ENCODE measurements at regions not wholly inside any gene's neighbourhood (a gene's known extent, or its start where the extent isn't known, plus 50 kb on each side); places are given as distances from the start of the nearest gene placed in this dataset.

- H3K27ac ChIP-seq (ENCODE audit: low read length), result no peak overlapping the region
- no peaks in the 10 kb centered on the region for H3K4me1 ChIP-seq (ENCODE audit: control insufficient read depth, insufficient read depth, low read length)
- H3K4me3 ChIP-seq (ENCODE audit: low read length in 2 of 2), result no peak overlapping the region
- H3K9me3 ChIP-seq (ENCODE audit: control insufficient read depth in 2 of 2, low read length in 2 of 2), result no peaks in the 10 kb centered on the region
- H3K9ac ChIP-seq (ENCODE audit: low read length in 2 of 2), result no peak overlapping the region
- no peaks in the 10 kb centered on the region for H3K27me3 ChIP-seq (ENCODE audit: control insufficient read depth in 1 of 2, insufficient read depth in 2 of 2, low read length in 2 of 2)
- no peaks in the 10 kb centered on the region for H3K36me3 ChIP-seq (ENCODE audit: control insufficient read depth in 2 of 2, insufficient read depth in 2 of 2, low read length in 2 of 2)
Observed at GRCh38 chr9:19516348-19516747, 107.5 kb downstream of the ACER2 start.

DNA sequence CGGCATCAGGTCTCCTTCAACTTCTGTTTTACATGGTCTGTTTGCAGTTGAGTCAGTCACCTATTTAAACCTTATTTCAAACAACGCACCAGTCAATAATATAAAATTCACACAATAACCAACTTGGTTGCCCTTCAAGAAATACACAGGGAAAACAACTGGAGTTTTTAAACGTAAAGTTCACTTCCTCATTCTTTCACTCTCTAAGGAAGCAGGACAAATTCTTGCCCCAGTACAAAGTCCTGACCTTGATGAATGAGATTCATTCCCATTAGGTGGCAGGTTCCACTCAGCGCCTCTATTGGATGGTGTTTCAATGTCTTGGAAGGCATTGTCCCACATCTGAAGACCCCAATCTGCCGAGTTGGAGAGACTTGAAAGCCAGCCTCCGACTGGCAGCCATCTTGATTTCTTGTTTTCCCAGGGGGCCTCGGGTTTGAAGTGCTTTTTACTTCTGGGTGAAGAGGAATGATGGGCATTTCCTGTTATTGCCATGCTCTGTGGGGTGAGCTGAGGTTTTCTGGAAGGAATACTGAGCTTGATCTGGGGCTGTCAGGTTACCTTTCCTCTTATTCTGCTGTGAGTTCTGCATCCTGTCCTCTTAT, 105.0 kb downstream of the ACER2 start:
- no peaks in the 10 kb centered on the region for H3K27me3 ChIP-seq (ENCODE audit: control insufficient read depth in 1 of 2, insufficient read depth in 2 of 2, low read length in 2 of 2)
- H3K4me1 ChIP-seq (ENCODE audit: control insufficient read depth, insufficient read depth, low read length), result no peaks in the 10 kb centered on the region
- no peaks in the 10 kb centered on the region for H3K9me3 ChIP-seq (ENCODE audit: control insufficient read depth in 2 of 2, low read length in 2 of 2)
- no peak overlapping the region for H3K27ac ChIP-seq (ENCODE audit: low read length)
- H3K9ac ChIP-seq (ENCODE audit: low read length in 2 of 2), result no peak overlapping the region
- no peak overlapping the region for H3K4me3 ChIP-seq (ENCODE audit: low read length in 2 of 2)
- no peaks in the 10 kb centered on the region for H3K36me3 ChIP-seq (ENCODE audit: control insufficient read depth in 2 of 2, insufficient read depth in 2 of 2, low read length in 2 of 2)

GRCh38 chr9:19512103-19512832, 103.5 kb downstream of the ACER2 start:
- Histone ChIP-seq H3K9me3 (ENCODE audit: control insufficient read depth in 2 of 2, low read length in 2 of 2) (no peaks in the 10 kb centered on the region), H3K27me3 (ENCODE audit: control insufficient read depth in 1 of 2, insufficient read depth in 2 of 2, low read length in 2 of 2) (no peaks in the 10 kb centered on the region), H3K27ac (ENCODE audit: low read length) (no peak overlapping the region), H3K4me1 (ENCODE audit: control insufficient read depth, insufficient read depth, low read length) (no peaks in the 10 kb centered on the region), H3K9ac (ENCODE audit: low read length in 2 of 2) (no peak overlapping the region), H3K36me3 (ENCODE audit: control insufficient read depth in 2 of 2, insufficient read depth in 2 of 2, low read length in 2 of 2) (no peaks in the 10 kb centered on the region), H3K4me3 (ENCODE audit: low read length in 2 of 2) (no peak overlapping the region)

GRCh38 chr9:19511694-19512093, 102.9 kb downstream of the ACER2 start:
- no peaks in the 10 kb centered on the region for H3K4me1 ChIP-seq (ENCODE audit: control insufficient read depth, insufficient read depth, low read length)
- no peaks in the 10 kb centered on the region for H3K36me3 ChIP-seq (ENCODE audit: control insufficient read depth in 2 of 2, insufficient read depth in 2 of 2, low read length in 2 of 2)
- no peaks in the 10 kb centered on the region for H3K9me3 ChIP-seq (ENCODE audit: control insufficient read depth in 2 of 2, low read length in 2 of 2)
- no peak overlapping the region for H3K27ac ChIP-seq (ENCODE audit: low read length)
- no peaks in the 10 kb centered on the region for H3K27me3 ChIP-seq (ENCODE audit: control insufficient read depth in 1 of 2, insufficient read depth in 2 of 2, low read length in 2 of 2)
- no peak overlapping the region for H3K9ac ChIP-seq (ENCODE audit: low read length in 2 of 2)
- no peak overlapping the region for H3K4me3 ChIP-seq (ENCODE audit: low read length in 2 of 2)

- H3K36me3 ChIP-seq (ENCODE audit: control insufficient read depth in 2 of 2, insufficient read depth in 2 of 2, low read length in 2 of 2), result no peaks in the 10 kb centered on the region
- no peaks in the 10 kb centered on the region for H3K9me3 ChIP-seq (ENCODE audit: control insufficient read depth in 2 of 2, low read length in 2 of 2)
- no peak overlapping the region for H3K4me3 ChIP-seq (ENCODE audit: low read length in 2 of 2)
- H3K27ac ChIP-seq (ENCODE audit: low read length), result no peak overlapping the region
- H3K4me1 ChIP-seq (ENCODE audit: control insufficient read depth, insufficient read depth, low read length), result no peaks in the 10 kb centered on the region
- no peak overlapping the region for H3K9ac ChIP-seq (ENCODE audit: low read length in 2 of 2)
- no peaks in the 10 kb centered on the region for H3K27me3 ChIP-seq (ENCODE audit: control insufficient read depth in 1 of 2, insufficient read depth in 2 of 2, low read length in 2 of 2)
Observed at GRCh38 chr9:19510907-19511306, 102.1 kb downstream of the ACER2 start.

All from stomach smooth muscle (tissue), 2 donors.